ENCODE measurements at regions not wholly inside any gene's neighbourhood (a gene's known extent, or its start where the extent isn't known, plus 50 kb on each side); places are given as distances from the start of the nearest gene placed in this dataset.

DNA sequence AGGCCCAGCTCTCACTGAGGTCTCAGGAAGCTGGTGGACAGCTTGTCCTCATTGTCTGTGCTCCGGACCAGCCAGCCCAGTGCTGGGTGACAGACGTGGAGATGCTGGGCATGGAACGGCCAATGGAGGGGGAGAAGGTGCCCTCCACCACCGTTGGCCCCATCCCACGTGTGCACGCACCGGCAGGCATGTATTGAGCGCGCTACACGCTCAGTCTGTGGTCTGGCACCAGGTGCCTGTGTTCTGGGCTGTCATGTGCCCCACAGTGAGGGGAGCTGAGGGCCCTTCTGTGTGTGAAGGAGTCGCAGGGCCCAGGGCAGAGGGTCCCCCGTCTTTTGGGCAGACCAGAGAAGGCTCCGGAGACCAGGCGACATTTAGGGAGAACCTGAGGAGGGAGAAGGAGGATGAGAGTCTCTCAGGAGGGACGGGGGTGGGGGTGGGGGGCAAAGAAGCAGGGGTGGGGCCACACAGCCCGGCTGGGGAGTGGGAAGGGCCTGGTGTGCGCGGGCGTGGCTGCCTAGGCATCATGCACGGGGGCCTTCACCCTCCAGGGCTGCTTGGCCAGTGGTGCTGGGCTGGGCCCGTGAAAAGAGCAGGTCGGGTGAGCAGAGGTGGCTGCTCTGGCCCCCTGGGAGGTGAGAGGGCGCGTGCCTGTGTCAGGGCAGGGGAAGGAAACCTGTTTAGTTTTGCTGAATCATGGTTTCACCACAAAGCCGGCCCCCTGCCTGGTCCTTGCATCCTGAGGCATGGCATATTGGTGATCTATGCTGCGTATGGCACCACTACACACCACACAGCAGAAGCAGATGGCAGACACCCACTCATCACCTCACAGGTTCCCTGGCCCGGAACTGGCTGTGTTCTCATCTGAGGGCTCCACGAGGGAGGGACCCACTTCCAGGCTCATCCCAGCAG, 86.7 kb upstream of the TTC34 start:
- TF ChIP-seq CSDC2 (CRISPR knock-in tag; IDR thresholded peaks at IDR 0.05): no peak
- TF ChIP-seq, protein P1, sequence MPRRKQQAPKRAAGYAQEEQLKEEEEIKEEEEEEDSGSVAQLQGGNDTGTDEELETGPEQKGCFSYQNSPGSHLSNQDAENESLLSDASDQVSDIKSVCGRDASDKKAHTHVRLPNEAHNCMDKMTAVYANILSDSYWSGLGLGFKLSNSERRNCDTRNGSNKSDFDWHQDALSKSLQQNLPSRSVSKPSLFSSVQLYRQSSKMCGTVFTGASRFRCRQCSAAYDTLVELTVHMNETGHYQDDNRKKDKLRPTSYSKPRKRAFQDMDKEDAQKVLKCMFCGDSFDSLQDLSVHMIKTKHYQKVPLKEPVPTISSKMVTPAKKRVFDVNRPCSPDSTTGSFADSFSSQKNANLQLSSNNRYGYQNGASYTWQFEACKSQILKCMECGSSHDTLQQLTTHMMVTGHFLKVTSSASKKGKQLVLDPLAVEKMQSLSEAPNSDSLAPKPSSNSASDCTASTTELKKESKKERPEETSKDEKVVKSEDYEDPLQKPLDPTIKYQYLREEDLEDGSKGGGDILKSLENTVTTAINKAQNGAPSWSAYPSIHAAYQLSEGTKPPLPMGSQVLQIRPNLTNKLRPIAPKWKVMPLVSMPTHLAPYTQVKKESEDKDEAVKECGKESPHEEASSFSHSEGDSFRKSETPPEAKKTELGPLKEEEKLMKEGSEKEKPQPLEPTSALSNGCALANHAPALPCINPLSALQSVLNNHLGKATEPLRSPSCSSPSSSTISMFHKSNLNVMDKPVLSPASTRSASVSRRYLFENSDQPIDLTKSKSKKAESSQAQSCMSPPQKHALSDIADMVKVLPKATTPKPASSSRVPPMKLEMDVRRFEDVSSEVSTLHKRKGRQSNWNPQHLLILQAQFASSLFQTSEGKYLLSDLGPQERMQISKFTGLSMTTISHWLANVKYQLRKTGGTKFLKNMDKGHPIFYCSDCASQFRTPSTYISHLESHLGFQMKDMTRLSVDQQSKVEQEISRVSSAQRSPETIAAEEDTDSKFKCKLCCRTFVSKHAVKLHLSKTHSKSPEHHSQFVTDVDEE (CRISPR knock-in tag; IDR thresholded peaks at IDR 0.05): no peak
- no peak for TF ChIP-seq SNAI2 (CRISPR knock-in tag; IDR thresholded peaks at IDR 0.05)
- TF ChIP-seq, protein P2, sequence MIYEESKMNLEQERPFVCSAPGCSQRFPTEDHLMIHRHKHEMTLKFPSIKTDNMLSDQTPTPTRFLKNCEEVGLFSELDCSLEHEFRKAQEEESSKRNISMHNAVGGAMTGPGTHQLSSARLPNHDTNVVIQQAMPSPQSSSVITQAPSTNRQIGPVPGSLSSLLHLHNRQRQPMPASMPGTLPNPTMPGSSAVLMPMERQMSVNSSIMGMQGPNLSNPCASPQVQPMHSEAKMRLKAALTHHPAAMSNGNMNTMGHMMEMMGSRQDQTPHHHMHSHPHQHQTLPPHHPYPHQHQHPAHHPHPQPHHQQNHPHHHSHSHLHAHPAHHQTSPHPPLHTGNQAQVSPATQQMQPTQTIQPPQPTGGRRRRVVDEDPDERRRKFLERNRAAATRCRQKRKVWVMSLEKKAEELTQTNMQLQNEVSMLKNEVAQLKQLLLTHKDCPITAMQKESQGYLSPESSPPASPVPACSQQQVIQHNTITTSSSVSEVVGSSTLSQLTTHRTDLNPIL (CRISPR knock-in tag; IDR thresholded peaks at IDR 0.05; ENCODE audit: low read depth): no peak
- no peak for TF ChIP-seq ZNF565 (CRISPR knock-in tag; conservative IDR thresholded peaks at IDR 0.05; ENCODE audit: low read depth)
- TF ChIP-seq TCF4 (CRISPR knock-in tag; IDR thresholded peaks at IDR 0.05; ENCODE audit: borderline replicate concordance): no peak
- no peak for TF ChIP-seq ISL1 (CRISPR knock-in tag; IDR thresholded peaks at IDR 0.05)
- no peak for TF ChIP-seq ZC3H10 (CRISPR knock-in tag; IDR thresholded peaks at IDR 0.05)
- no peak for TF ChIP-seq RARB (CRISPR knock-in tag; IDR thresholded peaks at IDR 0.05)
- no peak for TF ChIP-seq PPARA (CRISPR knock-in tag; IDR thresholded peaks at IDR 0.05; ENCODE audit: borderline replicate concordance)
- TF ChIP-seq ZNF70 (CRISPR knock-in tag; IDR thresholded peaks at IDR 0.05): no peak
- TF ChIP-seq, protein P3, sequence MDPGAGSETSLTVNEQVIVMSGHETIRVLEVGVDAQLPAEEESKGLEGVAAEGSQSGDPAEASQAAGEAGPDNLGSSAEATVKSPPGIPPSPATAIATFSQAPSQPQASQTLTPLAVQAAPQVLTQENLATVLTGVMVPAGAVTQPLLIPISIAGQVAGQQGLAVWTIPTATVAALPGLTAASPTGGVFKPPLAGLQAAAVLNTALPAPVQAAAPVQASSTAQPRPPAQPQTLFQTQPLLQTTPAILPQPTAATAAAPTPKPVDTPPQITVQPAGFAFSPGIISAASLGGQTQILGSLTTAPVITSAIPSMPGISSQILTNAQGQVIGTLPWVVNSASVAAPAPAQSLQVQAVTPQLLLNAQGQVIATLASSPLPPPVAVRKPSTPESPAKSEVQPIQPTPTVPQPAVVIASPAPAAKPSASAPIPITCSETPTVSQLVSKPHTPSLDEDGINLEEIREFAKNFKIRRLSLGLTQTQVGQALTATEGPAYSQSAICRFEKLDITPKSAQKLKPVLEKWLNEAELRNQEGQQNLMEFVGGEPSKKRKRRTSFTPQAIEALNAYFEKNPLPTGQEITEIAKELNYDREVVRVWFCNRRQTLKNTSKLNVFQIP (CRISPR knock-in tag; IDR thresholded peaks at IDR 0.05; ENCODE audit: borderline replicate concordance, low read depth): no peak
- no peak for TF ChIP-seq ZNF8 (CRISPR knock-in tag; IDR thresholded peaks at IDR 0.05)
- TF ChIP-seq, protein P4, sequence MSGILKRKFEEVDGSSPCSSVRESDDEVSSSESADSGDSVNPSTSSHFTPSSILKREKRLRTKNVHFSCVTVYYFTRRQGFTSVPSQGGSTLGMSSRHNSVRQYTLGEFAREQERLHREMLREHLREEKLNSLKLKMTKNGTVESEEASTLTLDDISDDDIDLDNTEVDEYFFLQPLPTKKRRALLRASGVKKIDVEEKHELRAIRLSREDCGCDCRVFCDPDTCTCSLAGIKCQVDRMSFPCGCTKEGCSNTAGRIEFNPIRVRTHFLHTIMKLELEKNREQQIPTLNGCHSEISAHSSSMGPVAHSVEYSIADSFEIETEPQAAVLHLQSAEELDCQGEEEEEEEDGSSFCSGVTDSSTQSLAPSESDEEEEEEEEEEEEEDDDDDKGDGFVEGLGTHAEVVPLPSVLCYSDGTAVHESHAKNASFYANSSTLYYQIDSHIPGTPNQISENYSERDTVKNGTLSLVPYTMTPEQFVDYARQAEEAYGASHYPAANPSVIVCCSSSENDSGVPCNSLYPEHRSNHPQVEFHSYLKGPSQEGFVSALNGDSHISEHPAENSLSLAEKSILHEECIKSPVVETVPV (CRISPR knock-in tag; IDR thresholded peaks at IDR 0.05): no peak
- no peak for TF ChIP-seq ZFP30 (CRISPR knock-in tag; IDR thresholded peaks at IDR 0.05)
- TF ChIP-seq, protein P5, sequence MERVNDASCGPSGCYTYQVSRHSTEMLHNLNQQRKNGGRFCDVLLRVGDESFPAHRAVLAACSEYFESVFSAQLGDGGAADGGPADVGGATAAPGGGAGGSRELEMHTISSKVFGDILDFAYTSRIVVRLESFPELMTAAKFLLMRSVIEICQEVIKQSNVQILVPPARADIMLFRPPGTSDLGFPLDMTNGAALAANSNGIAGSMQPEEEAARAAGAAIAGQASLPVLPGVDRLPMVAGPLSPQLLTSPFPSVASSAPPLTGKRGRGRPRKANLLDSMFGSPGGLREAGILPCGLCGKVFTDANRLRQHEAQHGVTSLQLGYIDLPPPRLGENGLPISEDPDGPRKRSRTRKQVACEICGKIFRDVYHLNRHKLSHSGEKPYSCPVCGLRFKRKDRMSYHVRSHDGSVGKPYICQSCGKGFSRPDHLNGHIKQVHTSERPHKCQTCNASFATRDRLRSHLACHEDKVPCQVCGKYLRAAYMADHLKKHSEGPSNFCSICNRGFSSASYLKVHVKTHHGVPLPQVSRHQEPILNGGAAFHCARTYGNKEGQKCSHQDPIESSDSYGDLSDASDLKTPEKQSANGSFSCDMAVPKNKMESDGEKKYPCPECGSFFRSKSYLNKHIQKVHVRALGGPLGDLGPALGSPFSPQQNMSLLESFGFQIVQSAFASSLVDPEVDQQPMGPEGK (CRISPR knock-in tag; IDR thresholded peaks at IDR 0.05; ENCODE audit: borderline replicate concordance): no peak
- TF ChIP-seq ESRRG (CRISPR knock-in tag; IDR thresholded peaks at IDR 0.05): no peak
- no peak for TF ChIP-seq TOX (CRISPR knock-in tag; IDR thresholded peaks at IDR 0.05; ENCODE audit: borderline replicate concordance)
- no peak for TF ChIP-seq ARNTL (CRISPR knock-in tag; IDR thresholded peaks at IDR 0.05; ENCODE audit: borderline replicate concordance, low read depth)
- ATAC-seq: no peak

DNA sequence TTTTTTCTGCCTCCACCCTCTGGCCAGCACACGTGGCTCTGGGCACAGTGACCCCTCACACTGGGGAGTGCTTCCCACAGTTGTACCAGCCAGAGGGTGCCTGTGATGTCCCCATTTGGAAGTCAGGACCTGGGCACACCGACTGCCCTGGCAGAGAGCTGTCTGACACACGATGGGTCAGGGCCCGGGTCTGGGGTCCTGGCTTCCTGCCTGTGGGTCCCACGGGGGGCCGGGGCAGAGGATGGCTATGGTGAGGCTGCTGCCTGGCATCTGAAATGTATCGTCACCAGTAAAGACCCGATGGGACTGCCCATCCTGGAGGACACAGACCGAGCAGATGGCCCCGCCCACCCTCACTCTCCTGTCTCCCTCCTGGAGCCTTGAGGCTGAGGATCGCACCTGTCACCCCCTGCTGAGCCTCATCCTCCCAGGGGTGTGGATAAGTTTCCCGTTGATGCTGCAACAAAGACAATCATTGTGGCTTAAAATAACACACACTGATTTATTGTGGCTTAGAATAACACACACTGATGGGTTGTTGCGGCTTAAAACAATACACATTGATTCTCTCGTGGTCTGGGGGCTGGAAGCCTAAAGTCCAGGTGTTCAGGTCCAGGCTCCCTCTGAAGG, 88.8 kb upstream of the TTC34 start:
- ATAC-seq: no peak
- TF ChIP-seq TCF4 (CRISPR knock-in tag; IDR thresholded peaks at IDR 0.05; ENCODE audit: borderline replicate concordance): no peak
- TF ChIP-seq ZFP3 (CRISPR knock-in tag; IDR thresholded peaks at IDR 0.05): no peak
- TF ChIP-seq, protein P1 (CRISPR knock-in tag; IDR thresholded peaks at IDR 0.05): no peak
- no peak for TF ChIP-seq ZNF8 (CRISPR knock-in tag; IDR thresholded peaks at IDR 0.05)

All from SK-N-SH treated with all-trans-retinoic acid at 6 μM for 48 hours (cell line).